ENCODE measurements at regions not wholly inside any gene's neighbourhood (a gene's known extent, or its start where the extent isn't known, plus 50 kb on each side); places are given as distances from the start of the nearest gene placed in this dataset.

DNA sequence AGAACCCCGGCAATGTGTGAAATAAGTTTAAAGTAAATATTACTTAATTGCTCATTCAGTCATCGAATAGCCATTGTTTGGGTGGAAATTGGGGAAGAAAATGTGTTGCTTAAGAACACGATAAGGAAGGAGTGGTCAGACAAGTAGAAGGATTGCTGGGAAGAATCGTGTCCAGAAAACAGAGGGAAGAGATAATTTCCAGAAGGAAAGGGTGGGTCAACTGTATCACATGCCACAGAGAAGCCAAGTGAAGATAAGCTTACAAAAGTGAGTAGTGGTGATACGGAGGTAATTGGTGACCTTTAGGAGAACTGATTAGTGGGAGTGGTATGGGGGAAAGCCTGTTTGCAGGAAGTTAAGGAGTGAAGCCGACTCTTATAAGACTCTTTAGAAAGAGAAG, 306.2 kb downstream of the SOX4 start:
- TF ChIP-seq EZH2 (IDR thresholded peaks at IDR 0.05; ENCODE audit: insufficient read depth, low read length), result no peak
- TF ChIP-seq, protein P1, sequence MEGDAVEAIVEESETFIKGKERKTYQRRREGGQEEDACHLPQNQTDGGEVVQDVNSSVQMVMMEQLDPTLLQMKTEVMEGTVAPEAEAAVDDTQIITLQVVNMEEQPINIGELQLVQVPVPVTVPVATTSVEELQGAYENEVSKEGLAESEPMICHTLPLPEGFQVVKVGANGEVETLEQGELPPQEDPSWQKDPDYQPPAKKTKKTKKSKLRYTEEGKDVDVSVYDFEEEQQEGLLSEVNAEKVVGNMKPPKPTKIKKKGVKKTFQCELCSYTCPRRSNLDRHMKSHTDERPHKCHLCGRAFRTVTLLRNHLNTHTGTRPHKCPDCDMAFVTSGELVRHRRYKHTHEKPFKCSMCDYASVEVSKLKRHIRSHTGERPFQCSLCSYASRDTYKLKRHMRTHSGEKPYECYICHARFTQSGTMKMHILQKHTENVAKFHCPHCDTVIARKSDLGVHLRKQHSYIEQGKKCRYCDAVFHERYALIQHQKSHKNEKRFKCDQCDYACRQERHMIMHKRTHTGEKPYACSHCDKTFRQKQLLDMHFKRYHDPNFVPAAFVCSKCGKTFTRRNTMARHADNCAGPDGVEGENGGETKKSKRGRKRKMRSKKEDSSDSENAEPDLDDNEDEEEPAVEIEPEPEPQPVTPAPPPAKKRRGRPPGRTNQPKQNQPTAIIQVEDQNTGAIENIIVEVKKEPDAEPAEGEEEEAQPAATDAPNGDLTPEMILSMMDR (IDR thresholded peaks at IDR 0.05; ENCODE audit: insufficient read depth, low read depth, low read length), result no peak
